ENCODE measurements at regions not wholly inside any gene's neighbourhood (a gene's known extent, or its start where the extent isn't known, plus 50 kb on each side); places are given as distances from the start of the nearest gene placed in this dataset.

DNA sequence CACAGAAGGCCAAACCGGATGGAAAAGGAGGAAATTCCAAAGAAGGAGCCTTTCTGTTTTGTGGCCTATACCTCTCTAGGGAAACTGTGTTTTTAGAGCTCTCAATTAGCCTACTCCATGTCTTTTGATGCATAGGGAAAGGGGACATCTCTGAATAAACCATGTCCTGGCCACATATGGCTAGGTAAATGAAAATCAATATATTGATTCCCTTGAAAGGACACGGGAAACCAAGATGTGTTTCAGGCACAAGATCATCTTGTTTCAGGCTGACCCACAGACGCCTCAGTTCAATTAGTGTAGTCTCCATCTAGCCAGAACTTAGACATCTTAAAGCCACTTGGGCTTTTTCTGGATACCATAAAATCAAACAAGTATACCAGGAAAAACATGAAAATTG, 363.1 kb downstream of the ENC1 start:
- DNase-seq, result no peak

DNA sequence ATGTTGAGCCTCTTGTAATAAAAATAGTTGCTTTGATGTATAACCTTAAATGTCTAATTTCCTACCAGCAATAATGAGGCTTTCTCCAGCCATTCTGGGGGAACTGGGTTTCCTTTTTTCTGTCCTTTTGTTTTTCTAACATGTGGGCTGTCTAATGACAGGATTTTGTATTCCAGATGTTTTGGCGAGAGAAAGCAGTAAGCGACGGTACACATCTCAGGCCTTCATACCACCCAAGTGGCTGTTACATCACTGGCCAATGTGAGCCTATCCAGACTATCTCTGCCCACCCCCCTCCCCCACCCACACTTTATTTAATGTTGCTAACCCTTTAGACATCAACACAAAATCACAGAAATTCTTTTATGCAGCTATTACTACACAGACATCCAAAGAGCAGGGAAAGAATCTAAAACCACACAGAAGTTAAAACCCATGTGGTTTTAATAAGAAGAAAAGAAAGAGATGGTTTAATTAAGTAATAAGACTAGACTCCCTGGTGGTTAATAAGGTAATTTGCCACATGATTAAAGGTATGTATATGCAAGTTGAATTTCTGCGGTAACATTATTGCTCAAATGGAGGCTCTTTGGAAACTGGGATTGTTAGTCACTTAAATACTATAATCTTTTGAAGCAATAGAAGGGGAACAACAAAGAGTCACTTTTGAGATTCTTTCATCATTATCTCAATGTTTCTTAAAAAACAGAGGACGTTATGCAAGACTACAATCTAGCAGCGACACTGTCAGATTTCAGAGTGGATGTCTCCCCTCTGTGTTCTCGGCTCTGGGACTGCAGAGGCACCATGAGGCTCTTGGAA, 365.1 kb downstream of the ENC1 start:
- no peak for DNase-seq

DNA sequence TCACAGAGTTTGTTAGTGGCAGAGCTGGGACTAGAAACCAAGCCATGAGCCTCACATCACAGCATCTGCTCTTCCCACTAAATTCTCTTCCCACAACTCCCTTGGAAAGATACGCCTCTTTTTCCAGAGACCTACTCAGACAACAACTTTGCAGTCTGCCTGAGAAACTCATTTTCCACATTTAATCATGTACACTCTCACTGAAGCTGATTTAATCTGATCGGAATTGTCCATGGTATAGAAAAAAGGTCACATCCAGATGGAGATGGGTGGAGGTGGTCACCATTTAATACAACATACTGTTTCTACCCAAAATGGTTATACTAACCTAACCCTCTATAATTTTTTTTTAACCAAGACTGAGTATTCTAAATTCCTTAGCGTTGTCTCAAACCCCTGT, 366.2 kb downstream of the ENC1 start:
- DNase-seq, result no peak

DNA sequence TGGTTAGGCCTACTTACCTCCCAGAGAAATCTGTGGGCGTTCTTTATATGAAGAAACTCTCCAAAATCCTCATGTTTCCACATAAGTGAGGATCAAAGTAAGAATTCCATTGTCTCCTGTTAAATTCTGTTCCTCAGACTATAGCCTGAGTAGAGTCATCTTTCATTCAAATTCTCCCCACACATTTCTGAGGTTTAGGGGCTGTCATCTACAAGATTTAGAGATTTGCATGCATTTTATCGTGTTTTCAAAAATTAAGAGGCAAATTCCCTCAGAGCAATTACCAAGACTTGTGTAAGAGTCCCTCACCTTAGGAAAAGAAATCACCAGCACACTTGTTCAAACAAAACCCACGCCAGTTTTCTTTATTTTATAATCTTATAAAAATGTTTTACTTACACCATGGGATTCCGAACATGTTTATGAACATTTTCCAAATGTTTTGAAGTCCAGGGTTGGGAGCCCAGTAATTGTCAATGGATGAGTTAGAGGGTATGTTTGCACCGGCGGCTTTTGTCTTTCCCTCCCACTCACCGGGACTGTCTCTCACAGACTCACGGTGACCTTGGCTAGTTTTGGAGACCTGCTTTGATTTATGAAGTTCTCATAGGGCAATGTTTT, 367.6 kb downstream of the ENC1 start:
- no peak for DNase-seq

DNA sequence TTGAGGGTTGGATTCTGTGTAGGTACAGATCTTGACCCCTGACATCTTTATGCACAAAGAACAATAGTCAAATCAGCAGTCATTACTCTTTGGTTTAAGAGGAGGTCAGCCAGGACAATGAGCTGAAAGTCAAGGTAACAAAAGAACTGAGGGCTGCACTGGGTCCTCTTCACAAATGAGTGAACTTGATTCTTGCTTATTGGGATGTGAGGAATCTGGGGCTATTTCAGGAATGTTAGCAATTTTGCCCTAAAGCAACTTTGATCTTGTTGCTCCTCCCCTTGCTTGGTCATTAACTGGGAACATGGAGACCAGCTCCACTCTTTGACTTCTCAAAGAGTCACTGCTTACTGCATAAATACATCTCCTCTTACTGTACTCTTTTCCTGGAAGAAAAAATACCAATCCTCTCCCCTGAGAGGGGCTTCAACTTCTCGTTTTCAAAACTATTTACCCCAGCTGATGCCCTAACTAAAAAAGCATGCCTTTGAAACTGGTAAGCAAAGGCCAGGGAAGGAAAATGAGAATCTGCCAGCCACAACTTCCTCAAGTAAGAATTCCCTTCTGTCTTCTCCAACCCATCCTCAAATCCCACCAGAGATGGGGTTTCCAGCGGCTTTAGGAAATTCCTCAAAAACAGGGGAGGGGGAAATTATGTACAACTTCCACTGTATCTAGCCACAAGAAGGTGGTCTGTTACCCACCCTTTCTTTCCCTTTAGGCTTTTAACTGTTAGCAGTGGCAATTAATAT, 368.3 kb downstream of the ENC1 start:
- DNase-seq, result no peak

DNA sequence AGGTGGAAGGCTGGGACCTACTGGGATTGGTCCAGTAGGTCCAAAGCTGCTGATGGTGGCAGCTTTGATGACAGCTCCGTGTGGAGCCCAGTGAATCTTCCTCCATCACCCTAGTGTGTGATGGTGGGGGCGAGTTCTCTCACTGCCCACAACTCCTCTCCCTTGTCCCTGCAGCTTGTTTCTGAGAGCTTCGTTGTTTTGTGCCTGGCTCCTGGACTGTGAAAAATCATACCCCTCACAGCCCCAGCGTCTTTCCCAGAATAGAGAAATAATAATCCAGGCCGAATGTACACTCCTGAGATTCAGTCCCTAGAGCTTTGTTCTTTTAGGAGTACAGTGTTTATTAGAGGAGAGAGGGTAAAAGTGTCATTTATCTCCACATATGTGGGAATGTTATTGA, 372.2 kb downstream of the ENC1 start:
- DNase-seq, result no peak

DNA sequence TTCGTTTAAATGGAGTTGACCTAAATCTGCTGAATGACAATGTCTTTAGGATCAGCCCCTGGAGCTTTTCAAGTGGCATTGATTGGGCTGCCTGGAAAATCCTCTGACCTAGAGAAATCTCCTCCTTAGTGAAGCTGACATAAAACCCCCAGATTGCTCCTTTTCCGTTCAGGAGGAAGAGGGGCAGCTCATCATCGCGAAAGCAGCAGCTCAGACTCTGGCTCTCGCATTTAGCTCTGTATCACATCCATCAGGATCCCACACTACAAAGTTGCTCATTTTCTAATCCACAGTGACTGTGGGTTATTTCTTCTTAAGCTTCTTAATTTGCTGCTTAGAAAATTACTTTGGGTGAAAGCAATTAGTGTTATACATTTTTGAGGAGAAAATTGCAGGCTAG, 373.7 kb downstream of the ENC1 start:
- DNase-seq, result no peak

DNA sequence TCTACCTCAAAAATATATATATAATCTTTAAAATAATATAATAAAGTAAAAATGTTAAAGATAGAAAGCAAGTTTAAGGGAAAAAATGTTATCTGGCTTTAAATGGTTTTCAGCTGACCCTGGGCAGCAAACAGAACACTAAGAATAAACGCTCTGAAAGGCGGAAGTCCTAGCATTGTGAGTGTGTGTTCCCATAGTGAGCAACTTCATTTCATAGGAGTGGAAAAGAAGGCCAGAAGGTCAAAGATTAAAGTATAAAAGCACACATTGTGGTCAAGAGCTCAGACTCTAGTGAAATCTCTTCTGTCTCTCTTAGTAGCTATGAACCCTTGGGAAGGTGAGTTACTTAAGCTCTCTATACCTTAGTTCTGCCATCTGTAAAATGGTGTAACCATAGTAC, 374.4 kb downstream of the ENC1 start:
- no peak for DNase-seq

DNA sequence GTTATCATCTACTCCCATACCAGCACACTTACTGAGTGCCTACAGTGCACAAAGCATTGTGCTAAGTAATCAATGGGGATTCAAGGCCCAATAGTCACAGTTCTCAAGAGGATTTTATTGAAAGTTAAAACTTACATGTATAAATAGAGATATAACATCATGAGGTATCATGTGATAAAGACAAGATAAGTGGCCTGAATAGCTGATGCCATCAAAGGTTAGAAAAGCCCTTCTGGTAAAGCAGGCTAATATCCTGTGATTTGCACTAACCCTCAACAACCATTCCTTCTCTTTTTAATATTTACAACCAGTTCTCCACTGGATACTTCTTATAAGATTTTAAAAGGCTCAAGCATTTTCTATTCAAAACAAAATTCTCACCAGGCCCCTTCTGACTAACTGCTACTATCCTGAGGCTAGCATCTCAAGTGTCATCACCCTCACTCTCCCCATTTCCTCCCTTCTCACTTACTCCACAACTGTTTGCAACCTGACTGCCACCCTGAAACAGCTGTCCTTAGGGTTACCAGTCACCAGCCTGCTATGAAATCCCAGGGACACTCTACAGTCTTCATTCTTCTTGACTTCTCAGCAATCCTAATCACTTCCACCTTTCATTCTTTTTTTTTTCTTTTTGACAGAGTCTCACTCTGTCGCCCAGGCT, 377.9 kb downstream of the ENC1 start:
- DNase-seq, result no peak

DNA sequence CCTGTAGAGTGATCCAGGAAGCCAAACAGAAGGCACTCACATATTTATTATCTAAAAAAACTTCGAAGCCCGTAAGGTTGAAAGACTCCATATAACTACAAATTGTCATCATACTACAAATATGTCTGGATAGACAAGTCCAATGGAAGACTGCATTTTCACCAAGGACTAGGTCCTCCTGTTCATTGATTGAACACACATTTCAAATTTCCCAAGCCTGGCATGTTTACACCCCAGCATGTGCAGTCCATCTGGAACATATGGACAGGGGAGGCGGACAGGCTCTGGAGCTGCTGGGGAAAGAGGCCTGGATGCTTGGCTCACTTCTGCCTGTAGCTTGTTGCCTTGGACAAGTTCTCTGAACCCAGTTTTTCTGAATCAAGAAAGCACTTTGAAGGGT, 378.7 kb downstream of the ENC1 start:
- DNase-seq, result no peak

DNA sequence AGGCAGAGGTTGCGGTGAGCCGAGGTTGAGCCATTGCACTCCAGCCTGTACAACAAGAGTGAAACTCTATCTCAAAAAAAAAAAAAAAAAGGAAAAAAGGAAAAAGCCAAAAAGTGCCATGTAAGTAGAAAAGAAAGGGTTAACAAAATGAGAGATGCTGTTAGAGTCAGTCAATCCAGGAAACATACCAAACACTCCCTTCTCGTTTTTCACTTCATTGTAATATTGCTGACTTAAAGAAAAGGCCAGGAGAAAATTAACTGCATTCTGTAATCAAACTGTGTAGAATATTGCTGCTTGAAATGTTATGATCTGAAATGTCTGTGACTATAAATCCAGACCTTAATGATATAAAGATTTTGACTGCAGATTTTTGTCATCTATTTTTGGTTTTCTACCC, 379.1 kb downstream of the ENC1 start:
- DNase-seq, result no peak

DNA sequence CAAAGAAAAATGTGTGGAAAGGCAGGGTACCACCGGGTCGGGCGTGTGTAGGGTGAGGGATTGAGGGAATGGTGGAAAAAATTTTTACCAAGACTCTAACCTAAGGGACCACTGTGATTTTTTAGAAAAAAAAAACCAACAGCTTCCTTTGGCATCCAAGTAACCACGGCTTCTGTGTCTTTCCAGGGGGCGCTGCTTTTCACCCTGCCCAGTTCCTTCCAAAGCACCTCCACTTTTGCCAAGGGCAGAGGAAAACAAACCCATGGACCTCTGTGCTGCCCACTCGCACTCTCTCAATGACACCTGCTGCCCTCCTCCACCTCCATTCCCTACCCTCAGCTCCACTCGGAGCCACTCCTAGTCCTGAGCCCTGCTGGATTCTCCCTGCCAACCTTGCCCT, 381.0 kb downstream of the ENC1 start:
- DNase-seq, result no peak

DNA sequence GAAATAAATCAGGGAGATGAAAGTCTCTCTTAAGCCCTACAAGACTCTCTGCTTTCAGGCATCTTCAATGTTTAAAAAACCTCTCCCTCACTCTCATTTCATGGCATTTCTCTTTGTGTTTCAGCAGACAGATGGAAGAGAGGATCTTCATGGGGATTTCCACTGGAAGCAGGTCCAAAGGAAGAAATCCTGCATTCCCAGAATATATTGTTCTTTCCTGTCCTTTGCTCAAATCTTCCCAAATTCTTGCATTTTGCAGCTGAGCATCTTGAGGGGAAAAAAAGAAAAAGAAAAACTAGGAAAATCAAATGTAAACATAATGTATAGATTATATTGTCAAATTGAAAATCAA, 382.2 kb downstream of the ENC1 start:
- no peak for DNase-seq

DNA sequence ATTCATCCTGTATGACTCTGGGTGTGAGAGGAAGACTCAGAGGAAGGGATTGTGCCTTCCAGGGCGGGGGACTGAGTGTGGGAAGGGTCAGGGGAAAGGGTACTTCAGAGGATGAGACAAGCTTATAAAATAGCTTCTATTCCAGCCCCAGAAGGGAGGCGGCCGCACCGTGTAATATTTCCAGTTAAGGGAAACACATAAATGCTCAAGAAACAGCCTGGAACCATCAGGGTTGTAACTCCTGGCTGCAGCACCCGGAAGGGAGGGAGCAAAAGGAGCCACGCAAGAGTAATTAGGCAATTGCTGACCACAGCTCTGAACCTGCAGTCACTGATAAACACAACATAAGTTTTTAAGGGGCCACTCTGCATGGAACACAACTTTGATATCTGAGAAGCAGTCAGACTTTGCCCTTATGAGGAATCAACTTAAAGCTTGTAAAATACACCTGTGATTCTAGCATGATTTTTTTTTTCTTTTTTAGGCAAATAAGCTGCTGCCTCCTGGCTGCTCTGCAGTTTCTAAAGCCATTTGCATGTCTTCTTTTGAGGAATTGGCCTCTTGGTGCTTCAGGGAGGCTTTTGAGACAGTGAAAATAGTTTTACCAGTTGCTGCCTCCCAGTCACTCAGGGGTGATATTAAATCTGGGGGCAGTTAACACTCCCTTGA, 382.7 kb downstream of the ENC1 start:
- DNase-seq, result no peak

DNA sequence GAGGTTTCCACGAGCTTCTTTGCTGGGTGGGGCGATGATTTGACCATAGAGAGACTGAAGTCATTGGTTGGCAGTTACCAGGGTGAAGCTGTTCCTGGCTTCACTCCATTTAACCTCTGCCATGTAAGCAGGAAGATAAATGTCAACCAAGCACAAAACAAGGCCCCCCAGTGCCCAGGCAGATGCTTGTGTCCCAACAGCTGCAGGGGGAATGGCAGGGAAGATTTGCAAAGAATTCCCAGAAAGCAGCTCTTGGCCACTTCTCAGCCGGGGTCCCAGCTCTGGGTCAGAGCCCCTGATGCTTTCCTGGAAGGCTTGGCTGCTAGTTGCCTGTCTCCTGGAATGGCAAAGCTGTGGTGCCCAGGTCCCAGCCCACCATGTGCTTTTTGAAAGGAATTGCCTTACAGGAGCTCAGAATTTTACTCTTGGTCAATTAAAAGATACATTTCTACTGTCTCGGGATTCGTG, 383.4 kb downstream of the ENC1 start:
- no peak for DNase-seq

DNA sequence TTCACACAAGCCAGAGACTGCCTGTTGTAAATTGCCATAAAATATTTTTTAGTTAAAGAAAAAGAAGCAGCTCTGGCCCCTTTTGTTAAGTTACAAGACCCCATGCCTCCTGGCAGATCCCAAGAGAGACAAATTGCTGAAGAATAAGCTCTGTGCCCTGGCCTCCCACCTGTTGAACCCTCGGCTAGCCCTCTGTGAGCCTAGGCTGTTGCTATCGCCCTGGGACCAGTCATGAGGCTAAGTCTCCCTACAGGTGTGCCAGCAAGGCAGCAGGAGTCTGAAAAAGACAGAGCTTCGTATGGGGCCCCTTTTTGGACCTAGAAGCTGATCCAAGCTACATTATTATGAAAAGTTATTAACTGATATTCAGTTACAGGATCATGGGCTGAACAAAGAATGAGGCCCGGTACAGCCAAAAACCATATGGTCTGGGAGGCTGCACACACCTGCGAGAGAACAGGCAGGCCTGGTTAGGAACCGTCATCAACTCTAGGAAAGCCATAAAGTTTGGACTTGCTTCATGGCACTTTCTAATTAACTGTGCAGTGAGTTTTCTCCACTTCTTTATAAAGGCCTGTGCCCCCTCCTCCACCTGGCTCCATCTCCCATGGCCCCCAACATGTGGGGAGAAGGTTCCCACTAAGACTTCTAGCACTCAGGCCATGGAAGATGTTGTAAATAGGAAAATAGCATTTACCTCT, 384.7 kb downstream of the ENC1 start:
- no peak for DNase-seq

DNA sequence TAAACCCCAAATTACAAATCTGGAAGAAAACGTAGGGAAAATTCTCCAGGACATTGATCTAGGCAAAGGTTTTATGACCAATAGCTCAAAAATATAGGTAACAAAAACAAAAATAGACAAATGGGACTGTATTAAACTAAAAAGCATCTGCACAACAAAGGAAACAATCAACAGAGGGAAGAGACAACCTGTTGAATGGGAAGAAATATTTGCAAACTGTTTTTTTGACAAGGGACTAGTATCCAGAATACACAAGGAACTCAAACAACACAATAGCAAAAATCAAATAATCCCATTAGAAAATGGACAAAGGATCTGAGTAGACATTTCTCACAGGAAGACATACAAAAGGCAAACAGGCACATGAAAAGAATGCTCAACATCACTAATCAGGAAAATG, 386.3 kb downstream of the ENC1 start:
- DNase-seq, result no peak

DNA sequence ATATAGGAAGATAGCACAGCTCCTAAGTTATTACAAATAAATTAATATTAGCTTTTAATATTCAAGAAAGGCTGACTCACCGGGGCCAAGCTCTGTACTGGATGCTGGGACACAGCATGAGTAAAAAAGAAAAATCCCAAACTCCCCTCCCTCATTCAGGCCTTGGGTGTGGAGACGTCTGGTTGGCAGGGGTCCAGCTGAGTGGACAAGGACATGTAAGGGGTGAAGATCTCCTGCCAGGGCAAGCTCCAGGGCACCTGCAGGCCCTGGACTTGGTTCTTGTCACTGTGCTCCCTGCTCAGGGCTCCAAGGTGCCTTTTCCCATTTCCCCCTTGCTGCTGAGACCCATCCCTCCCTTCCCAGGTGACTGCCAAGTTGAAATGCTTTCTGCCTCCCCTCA, 388.5 kb downstream of the ENC1 start:
- DNase-seq, result no peak

DNA sequence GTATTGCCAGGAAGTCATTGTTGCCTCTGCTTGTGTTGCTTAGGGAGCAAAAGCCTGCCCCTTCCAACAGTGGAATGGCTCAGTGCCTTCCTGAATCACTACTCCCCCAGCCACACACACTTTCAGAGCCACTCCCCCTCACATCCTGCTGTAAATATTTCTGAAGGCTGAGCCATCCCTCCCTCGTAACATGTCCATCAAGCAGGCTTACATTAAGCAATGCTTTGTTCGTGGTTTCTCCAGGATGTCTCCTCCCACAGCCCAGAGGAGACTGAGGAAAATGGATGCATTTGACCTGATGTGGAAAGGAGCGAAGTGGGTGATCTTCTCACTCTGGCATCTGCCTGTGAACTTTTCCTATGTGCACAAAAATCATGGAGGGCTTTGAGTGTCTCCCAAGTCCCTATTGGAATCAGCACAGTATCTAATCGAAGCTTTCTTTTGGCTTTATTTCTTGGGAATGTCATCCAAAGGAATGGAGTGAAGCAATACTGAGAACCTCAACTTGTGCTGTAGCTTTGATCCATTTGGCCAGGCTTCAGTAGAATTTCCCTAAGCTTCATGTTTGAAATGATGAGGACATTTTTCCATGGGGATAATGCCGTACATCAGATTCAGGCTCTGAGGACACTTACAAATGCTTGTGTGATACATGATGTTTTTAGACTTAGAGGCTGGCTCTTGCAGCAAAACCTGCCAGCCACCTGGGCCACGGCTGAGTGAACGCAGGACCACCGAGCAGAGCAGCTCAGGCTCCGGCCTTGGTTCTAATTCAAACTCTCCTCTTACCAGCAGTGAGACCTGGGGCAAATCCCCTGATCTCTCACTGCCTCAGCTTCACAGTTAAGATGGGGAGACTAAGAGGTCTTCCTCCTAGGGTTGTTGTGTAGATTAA, 389.1 kb downstream of the ENC1 start:
- DNase-seq, result no peak

DNA sequence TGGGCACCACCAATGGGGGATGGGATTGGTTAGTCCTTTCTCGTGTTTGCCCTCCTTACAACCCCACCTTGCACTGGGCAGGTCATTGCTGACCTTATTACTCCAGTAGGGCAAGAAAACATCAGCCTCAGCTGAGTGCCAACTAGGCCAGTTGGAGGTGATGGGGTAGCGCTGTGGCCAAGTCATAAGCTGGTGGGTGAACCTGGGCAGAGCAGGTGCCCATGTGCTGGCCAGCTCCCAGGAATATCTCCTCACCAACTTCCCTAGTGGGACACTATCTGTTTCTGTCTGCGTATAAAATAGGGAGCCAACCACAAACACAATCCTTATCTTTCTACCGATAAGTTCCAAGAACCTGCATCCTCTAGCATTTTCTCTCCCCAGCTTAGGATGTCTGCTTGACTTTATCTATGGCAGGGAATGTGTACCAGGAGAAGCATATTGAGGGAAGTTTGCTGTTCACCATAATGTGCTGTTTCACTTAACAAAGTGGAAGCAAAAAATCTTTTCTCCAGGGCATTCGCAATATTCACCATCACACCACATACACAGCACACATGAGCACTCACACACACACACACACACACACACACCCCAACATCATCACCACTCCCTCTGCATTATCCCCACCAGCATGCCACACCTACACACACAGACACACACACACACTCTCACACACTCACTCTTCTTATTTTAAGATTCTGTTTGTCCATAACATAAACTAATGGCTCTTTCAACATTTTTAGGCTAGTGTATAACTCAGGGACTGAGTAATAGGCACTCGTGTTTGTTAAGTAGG, 390.0 kb downstream of the ENC1 start:
- no peak for DNase-seq

All from activated CD8-positive, alpha-beta memory T cell treated with anti-CD3 and anti-CD28 coated beads for 24 hours (primary cell).